GM18870 (cell line): ENCODE measurements at regions not wholly inside any gene's neighbourhood (a gene's known extent, or its start where the extent isn't known, plus 50 kb on each side); places are given as distances from the start of the nearest gene placed in this dataset.
"Not testable (repeated sequence)": the region's sequence is repeated elsewhere in the genome, so short reads cannot be mapped to it uniquely, and the experiment has no call there.

Experiments
- ATAC-seq: cut with Tn5 transposase; IDR thresholded peaks from one replicate; pipeline ENCODE4 v1.9.1; 2021; ENCODE audit warnings: moderate library complexity; ENCODE audit not compliant: unreplicated experiment

- no peak for ATAC-seq
Measured at GRCh38 chr10:28733245-28733644, 55.9 kb downstream of the BAMBI start.

DNA sequence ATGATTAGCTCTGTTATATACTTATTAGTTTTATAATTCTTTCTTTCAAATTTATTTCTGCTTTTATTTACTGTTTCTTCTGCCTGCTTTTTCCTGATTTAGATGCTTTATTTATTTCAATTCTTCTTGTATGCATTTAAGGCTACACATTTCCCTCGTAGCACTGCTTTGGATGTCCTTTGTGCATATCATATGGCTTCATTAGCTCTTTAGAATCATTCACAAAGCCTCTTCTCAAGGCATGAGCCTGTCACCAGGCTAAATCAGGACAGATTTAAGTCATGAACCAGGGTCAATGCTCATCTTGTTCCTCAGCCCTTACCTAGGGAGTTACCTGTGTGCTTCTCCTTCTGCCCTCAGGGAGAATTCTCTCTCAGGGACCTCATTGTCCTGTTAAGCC is 56.3 kb downstream of the BAMBI start:
- no peak for ATAC-seq

DNA sequence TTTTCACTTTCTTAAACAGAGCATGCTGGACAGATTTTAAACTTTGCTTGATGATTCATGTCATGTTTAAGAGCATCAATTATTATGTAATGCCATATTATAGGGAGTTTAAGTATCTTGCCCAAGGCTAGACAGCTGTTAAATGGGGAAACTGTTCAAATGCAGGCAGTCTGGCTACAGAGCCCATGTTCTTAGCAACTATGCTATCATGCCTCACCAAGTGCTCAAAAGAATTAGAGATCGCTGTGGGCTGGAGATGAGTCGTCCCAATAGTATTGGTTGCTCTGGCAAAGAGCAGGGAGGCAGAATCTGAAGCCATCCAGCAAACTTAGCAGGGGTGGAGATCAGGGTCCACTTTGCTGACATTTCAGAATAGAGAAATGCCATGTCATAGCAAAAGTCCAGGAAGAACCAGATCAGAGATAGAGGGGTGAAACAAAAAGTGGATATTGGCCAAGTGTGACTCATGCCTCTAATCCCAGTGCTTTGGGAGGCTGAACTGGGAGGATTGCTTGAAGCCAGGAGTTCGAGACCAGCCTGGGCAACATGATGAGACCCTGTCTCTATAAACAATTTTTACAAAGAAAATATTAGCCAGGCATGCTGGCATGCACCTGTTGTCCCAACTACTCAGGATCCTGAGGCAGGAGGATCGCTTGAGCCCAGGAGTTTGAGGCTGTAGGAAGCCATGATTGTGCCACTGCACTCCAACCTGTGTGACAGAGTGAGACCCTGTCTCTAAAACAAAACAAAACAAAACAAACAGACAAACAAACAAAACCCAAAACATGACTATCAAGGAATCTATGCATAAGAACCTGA is 57.8 kb downstream of the BAMBI start:
- ATAC-seq, result no peak

GRCh38 chr10:28737096-28737495 is 59.8 kb downstream of the BAMBI start:
- ATAC-seq, result no peak

GRCh38 chr10:28738200-28738599 is 60.9 kb downstream of the BAMBI start:
- ATAC-seq, result no peak

DNA sequence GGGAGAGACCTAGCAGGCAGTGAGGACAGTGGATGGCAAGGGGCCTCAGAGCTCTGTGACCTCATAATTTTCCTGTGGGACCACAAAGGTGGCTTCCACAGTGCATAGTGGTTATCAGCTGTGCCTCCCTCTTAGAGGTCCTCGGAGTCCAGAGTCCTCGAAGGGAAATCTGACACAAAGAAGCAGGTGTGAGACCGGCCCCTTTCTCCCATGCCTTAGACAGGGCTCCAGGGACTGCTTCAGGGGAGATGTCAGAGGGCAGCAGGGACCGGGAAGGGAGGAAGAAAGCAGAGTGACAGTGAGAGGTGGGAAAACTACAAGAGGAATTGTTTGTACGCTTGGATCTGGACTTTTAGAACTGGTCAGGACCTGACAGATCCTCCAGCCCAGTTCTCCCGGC is 66.3 kb downstream of the BAMBI start:
- ATAC-seq, result no peak

GRCh38 chr10:28744069-28744768 is 66.9 kb downstream of the BAMBI start:
- ATAC-seq, result no peak

DNA sequence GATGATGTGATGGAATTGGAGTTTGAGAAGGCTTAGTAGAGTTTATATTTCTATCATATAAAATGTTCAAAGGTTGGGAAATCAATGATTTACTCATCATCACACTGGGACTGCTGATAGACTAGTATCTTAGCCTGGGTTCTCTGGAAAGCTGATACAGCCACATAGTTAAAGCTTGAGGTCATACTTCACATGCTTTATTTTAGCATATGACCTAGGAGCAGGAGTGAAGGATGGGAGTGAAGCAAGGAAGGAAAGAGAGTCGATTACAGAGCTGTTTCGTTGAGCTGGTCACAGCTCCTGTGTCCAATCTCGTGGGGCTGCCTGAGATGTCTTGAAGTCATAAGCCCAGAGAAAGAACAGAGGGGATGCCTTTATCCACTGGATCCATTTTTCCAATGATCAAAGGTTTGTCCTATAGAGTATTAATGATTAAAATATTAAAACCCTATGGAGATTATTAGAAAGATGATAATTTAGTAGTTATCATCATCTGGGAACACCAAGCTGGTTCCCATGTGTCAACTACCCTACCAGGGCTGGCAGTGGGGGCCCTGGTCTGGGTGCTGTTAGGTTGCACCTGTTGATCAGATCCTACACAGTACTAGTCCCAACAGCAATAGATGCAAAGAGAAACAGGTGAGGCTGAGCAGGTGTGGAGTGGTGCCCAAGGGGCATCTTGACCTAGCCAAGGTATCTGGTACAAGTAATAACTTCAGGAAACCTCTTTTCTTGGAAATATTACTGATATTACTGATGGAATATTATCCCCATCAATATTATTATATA is 77.8 kb downstream of the BAMBI start:
- ATAC-seq, result no peak

DNA sequence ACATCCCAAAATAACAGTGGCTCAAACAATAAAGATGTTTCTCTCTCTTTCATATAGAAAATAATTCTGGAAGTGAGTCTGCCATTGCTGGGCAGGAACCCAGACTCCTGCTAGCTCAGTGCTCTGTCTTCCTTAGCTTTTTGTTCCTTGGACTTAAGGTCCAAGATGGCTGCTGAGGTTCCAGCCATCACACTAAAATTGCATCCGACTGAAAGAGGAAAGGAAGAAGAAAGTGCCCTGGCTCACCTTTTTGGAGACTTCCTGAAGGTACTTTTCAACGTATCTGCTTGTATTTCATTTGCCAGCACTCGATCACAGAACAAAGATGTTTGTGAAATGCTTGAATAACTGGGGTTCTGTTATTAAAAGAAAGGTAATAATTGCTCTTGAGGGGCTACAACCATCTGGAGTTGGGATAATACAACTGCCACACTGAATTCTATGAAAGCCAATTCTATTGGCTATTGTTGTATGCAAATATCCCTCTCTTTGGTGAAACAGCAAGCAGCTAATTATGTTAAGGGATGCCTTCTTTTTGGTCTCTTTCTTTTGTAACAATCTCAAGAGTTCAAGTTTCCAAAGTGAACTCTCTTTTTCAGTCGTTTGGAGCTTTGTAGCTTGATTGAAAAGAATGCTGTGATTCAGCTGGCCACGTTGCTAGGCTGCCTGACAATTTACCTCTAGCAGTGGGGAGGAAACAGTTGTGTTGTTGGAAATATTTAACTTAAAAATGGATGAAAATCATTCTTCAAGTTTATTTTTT is 83.9 kb downstream of the BAMBI start:
- ATAC-seq, result no peak

DNA sequence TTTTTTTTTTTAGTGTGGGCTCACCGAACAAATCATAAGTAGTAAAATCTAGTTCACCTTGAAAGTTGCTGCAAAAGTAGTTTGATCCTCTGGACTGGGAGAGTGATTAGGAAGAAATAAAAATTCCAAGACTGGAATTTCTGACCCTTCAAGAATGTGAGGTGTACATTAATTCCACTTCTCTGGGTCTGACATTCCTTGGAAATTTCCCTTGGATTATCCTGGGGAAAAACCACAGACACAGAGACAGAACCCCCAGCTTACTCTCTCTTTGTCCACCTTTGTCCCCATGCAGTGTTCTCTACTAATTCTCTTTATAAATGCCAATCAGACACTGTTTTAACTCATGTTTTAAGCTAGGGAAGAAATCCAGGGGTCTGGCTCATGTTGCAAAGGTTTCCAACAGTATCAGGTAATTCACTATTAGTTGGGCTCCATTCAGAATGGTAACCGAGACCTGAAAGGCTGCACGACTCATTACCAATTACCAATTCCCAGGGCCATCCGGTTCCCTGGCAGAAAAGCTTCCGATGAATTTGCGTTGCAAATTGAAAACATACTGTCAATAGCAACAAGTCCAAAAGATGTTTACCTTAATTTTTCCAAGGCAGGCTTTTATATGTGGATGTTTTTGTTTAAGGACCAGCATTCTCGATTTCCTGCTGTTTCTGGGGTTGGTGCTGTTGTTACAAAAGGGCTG is 86.3 kb downstream of the BAMBI start:
- ATAC-seq, result no peak

- ATAC-seq, result no peak
Measured at GRCh38 chr10:28765641-28766040, 88.3 kb downstream of the BAMBI start.

- no peak for ATAC-seq
Measured at GRCh38 chr10:28768227-28768626, 90.9 kb downstream of the BAMBI start.

DNA sequence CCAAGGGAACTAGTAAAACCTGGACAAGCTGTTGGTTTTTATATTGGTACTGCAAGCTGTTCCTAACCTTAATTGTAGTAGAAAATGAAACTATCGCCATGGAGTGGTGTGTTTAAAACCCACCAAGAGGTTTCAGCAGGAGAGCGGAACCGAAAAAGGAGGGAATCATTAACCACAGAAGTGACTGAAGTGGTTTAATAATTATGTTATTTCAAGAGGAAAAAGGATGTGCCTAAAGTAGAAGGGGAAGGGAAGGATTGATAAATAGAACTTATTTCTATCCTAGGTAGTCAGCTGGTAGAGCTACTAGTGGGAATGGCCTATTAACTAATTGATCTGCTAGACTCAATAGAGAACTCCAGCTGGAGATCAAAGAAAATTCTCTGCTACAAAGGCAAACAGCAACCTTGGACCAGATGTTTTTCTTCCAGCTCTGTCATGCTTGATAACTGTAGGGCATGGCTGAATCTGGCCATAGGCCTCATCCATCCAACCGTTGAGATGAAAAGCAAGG is 91.8 kb downstream of the BAMBI start:
- ATAC-seq, result no peak

DNA sequence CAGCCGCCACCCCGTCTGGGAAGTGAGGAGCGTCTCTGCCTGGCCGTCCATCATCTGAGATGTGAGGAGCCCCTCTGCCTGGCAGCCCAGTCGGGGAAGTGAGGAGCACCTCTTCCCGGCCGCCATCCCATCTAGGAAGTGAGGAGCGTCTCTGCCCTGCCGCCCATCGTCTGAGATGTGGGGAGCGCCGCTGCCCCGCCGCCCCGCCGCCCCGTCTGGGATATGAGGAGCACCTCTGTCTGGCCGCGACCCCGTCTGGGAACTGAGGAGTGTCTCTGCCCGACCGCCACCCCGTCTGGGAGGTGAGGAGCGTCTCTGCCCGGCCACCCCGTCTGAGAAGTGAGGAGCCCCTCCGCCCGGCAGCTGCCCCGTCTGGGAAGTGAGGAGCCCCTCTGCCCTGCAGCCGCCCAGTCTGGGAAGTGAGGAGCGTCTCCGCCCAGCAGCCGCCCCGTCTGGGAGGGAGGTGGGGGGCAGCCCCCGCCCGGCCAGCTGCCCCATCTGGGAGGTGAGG is 94.3 kb downstream of the BAMBI start:
- ATAC-seq, result not testable (repeated sequence)

DNA sequence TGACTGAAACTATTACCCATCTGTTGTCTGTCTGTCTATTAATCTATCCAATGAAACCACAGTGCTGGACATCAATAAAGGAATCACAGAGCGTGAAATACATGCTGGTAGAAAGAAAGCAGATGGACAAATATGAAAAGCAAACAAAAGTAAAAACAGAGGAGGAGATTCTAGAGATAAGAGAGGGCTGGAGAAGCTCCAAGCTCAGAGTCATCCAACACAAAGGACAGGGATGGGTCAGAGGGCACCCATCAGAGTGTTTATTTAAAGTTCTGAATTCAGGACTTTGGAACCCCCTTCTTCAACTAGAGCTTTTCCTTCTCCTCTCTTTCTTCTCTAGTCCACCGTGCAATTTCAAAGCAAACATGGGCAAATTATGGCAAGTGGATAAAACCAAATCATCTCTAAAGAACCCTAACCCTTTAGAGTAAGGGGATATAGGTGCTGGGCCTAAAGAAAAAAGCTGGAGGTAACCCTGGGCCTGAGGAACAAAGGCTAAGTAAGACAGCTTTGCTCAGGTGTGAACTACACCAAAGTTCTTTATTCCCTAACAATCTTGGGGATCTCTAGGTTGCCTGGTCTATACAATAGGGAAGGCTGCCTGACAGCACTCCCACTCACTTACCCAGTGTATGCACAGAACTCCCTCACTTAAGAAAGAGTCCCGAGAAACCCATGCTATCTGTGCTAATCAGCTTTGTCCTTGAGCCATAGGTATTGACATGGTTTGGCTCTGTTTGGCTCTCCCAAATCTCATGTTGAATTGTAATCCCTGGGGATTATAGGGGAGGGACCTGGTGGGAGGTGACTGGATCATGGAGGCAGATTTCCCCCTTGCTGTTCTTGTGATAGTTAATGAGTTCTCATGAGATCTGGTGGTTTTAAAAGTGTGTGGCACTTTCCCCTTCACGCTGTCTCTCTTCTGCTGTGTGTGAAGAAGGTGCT is 97.0 kb downstream of the BAMBI start:
- no peak for ATAC-seq

GRCh38 chr10:28775773-28776172 is 98.5 kb downstream of the BAMBI start:
- no peak for ATAC-seq

- ATAC-seq, result no peak
Measured at GRCh38 chr10:28776519-28776918, 99.2 kb downstream of the BAMBI start.

DNA sequence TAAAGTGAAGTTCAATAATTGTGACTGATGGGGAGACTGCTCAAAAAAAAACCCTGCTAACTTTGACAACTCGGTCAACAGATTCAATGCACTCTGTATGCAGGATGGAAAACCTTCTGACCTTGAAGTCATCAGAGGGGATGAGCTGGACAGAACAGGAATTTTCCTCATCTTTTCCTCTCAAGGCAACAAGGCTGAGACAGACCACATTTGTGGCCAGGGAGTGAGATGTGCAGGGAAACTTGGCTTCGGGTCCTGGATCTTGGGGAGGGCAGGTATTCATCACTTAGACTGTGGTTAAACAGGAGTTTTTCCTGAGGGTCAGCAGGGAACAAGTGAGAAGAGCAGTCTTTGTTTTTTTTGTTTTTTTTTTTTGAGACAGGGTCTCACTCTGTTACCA is 100.6 kb downstream of the BAMBI start:
- no peak for ATAC-seq

DNA sequence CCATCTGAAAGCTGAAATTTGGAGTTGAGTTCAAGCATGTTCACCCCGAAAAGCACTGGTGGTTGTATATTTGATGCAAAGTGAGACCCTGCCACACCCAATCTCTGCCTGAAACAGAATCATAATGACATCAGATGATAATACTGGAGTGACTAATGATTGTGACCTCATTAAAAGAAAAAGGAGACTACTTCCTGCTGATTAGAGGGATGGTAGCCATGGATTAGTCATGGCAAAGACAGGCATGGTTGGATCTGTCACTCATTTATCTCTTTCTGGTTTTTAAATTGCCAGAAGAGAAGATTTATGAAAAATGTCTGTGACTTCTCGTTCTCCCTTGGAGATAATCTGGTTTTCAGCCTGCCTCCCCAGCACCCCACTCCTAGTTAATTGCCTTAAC is 101.2 kb downstream of the BAMBI start:
- ATAC-seq, result no peak
